IPS-20b (cell line): ENCODE measurements at regions not wholly inside any gene's neighbourhood (a gene's known extent, or its start where the extent isn't known, plus 50 kb on each side); places are given as distances from the start of the nearest gene placed in this dataset.
"Not testable (repeated sequence)": the region's sequence is repeated elsewhere in the genome, so short reads cannot be mapped to it uniquely, and the experiment has no call there.

ENCODE experiments used
- H3K27ac ChIP-seq: one replicate; pipeline ENCODE4 v1.5.1; 2013; ENCODE audit warnings: low read length
- H3K27me3 ChIP-seq: 2 replicates; pipeline ENCODE4 v1.6.1; 2013; ENCODE audit warnings: mild to moderate bottlenecking, low read length, inconsistent platforms; ENCODE audit not compliant: insufficient read depth
- H3K36me3 ChIP-seq: 2 replicates; pipeline ENCODE4 v1.6.1; 2013; ENCODE audit warnings: low read depth, mild to moderate bottlenecking, inconsistent platforms, low read length, moderate library complexity; ENCODE audit not compliant: insufficient read depth
- H3K4me1 ChIP-seq: 2 replicates; pipeline ENCODE4 v1.6.1; 2013; ENCODE audit warnings: mild to moderate bottlenecking, control low read depth, inconsistent platforms, low read length, moderate library complexity; ENCODE audit not compliant: insufficient read depth
- H3K4me3 ChIP-seq: 2 replicates; pipeline ENCODE4 v1.5.1; 2013; ENCODE audit warnings: mild to moderate bottlenecking, low read length, inconsistent platforms
- H3K9ac ChIP-seq: 2 replicates; pipeline ENCODE4 v1.6.1; 2013; ENCODE audit warnings: low read depth, mild to moderate bottlenecking, inconsistent platforms, low read length, moderate library complexity
- H3K9me3 ChIP-seq: 2 replicates; pipeline ENCODE4 v1.6.1; 2013; ENCODE audit warnings: mild to moderate bottlenecking, low read depth, low read length, inconsistent platforms; ENCODE audit not compliant: insufficient read depth

DNA sequence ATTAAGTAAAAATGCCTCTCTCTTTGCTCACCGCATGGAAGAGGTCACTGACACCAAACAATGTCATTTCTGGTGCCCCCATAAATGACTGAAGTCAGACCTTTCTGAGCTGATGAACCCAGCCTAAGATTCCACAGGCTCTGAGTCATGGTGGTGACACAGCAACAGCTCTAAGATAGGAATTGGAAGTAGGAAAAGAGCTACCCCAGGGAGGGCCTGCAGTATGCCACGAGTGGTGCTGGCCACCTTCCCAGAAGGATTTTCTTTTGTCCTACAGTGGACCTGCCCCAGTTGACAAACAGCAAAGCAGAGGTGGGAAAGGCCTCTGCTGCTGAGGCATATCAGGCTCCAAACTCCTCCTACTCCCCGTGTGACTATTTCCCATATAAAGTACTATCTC lies 208.1 kb downstream of the MINAR1 start:
- Histone ChIP-seq H3K4me1 (peaks cover 10% of the 10 kb centered on the region; the same call in 1 of the 2 replicates), H3K27me3 (no peaks in the 10 kb centered on the region), H3K9ac (no peak overlapping the region), H3K9me3 (no peaks in the 10 kb centered on the region), H3K27ac (no peak overlapping the region), H3K36me3 (no peaks in the 10 kb centered on the region), H3K4me3 (no peak overlapping the region)

DNA sequence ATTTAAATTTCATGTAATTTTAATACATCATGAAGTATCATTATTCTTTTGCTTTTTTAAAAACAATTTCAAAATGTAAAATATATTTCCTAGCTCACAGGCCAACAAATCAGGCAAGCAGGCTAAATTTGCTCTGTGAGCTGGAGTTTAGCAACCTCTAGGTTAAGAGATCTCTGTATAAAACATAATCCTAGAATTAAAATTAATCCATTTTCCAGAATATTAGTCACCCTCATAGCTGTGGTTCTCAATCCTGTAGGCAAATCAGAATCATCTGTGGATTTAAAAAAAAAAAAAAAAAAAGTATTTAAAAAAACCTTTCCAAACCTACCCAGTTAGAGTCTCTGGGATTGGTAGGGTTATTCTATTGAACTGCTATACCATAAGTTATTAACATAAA lies 209.7 kb downstream of the MINAR1 start:
- Histone ChIP-seq H3K36me3 (no peaks in the 10 kb centered on the region), H3K9ac (no peak overlapping the region), H3K27me3 (no peaks in the 10 kb centered on the region), H3K9me3 (no peaks in the 10 kb centered on the region), H3K27ac (no peak overlapping the region), H3K4me1 (no peaks in the 10 kb centered on the region), H3K4me3 (no peak overlapping the region)

- H3K27ac ChIP-seq: no peak overlapping the region
- no peaks in the 10 kb centered on the region for H3K36me3 ChIP-seq
These were observed 211.3 kb downstream of the MINAR1 start for GRCh38 chr15:79643393-79643792.

DNA sequence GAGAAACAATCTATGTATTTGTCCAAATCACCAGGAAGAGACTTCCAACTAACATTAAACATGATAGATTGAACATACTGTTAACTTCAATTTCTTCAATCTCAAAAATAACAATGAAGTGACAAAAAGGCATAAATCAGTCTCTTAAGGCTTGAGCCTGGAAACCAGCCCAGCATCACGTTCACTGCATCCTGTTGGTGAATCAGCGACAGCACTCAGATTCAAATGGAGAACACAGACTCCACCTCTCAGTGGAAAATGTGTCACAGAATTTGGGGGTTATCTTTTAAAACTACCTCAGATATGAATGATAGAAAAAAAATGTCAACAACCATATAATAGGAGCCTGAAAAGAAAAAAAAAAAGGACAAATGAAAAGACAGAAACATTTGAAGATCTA lies 212.0 kb downstream of the MINAR1 start:
- Histone ChIP-seq H3K4me1 (no peaks in the 10 kb centered on the region), H3K27ac (no peak overlapping the region), H3K4me3 (no peak overlapping the region), H3K9ac (no peak overlapping the region), H3K27me3 (no peaks in the 10 kb centered on the region), H3K36me3 (no peaks in the 10 kb centered on the region), H3K9me3 (no peaks in the 10 kb centered on the region)

More at GRCh38 chr15:79643393-79643792, 211.3 kb downstream of the MINAR1 start:
- H3K27me3 ChIP-seq: no peaks in the 10 kb centered on the region
- H3K4me3 ChIP-seq: no peak overlapping the region
- H3K4me1 ChIP-seq: no peaks in the 10 kb centered on the region
- H3K9ac ChIP-seq: no peak overlapping the region
- H3K9me3 ChIP-seq: no peaks in the 10 kb centered on the region

DNA sequence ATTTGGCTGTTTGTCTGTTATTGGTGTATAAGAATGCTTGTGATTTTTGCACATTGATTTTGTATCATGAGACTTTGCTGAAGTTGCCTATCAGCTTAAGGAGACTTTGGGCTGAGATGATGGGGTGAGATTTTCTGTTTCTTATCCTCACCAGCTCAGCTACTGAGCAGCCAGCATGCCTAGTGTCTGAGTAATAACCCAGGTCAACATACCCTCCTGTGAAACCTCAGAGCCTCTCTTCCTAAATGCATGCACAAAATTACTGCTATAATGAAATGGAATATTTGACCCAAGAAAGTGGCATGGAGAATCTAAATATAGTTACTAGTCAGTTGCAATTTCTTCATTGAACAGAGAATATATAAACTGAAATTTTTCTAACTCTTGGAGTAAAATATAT lies 220.8 kb downstream of the MINAR1 start:
- not testable (repeated sequence) for H3K36me3 ChIP-seq, H3K4me3 ChIP-seq, H3K27ac ChIP-seq, H3K9me3 ChIP-seq, H3K9ac ChIP-seq, H3K27me3 ChIP-seq, H3K4me1 ChIP-seq

GRCh38 chr15:79653533-79653932 lies 221.4 kb downstream of the MINAR1 start:
- Histone ChIP-seq H3K27me3 (no peaks in the 10 kb centered on the region), H3K9ac (no peak overlapping the region), H3K4me1 (no peaks in the 10 kb centered on the region), H3K27ac (no peak overlapping the region), H3K4me3 (no peak overlapping the region), H3K9me3 (no peaks in the 10 kb centered on the region), H3K36me3 (no peaks in the 10 kb centered on the region)

DNA sequence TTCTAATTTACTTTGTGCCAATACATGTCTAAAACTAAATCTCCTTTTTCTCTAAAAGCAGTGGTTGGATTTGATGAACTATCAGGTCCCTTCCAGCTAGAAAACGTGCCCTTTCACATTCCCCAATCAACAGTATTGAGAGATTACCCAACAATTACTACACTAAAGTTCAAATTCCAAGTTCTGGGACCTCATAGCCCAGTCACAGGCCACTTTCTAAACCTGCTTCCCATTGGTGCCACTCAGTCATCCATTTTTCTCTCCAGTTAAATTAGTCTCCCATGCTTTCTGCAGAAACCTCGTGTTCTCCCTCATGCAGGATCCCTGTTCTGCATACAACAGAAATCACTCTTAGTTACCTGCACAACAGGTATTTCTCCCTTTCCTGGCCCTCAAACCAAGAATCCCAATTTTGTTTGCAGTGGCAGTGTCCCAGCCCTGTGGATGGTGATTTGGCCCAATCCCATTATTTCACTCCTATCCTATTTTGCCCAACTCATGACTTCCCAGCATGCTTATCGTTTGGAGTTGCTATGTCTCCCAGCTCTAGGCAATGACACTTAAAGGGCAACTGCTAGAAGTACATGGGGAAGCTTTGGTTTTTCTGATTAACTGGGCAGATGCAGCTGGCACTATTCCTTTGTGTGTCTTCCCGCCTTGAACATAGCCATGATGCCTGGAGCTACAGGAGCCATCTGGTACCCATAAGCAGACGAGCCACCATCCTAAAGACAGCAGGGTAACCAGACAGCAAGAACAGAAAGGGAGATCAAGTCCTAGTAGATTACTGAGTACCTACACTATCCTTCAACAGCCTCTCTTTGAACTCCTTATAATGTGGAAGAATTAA lies 224.2 kb downstream of the MINAR1 start:
- no peaks in the 10 kb centered on the region for H3K4me1 ChIP-seq
- H3K27me3 ChIP-seq: no peaks in the 10 kb centered on the region
- no peak overlapping the region for H3K4me3 ChIP-seq
- H3K9ac ChIP-seq: no peak overlapping the region
- no peak overlapping the region for H3K27ac ChIP-seq
- H3K36me3 ChIP-seq: no peaks in the 10 kb centered on the region
- H3K9me3 ChIP-seq: no peaks in the 10 kb centered on the region

DNA sequence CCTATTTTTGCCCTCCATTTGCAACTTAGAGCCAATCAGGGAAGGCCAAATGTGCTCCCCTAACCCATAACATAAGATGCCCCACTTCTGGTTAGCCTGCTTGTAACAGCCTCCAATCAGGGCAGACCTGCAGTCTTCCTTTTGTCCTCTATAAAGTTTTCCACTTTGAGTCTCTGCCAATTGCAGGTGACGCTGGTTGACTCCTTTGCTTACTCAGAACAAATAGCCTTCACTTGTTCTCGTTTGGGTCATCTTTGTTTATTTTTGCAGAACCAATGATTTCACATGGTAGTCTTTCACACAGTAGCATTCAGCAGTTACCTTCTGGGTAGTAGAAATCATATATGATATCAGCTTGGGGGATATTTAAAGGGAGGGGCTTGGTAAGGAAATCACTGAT lies 225.6 kb downstream of the MINAR1 start:
- Histone ChIP-seq H3K9ac (no peak overlapping the region), H3K4me1 (no peaks in the 10 kb centered on the region), H3K27me3 (no peaks in the 10 kb centered on the region), H3K36me3 (no peaks in the 10 kb centered on the region), H3K27ac (no peak overlapping the region), H3K4me3 (no peak overlapping the region), H3K9me3 (no peaks in the 10 kb centered on the region)

GRCh38 chr15:79659691-79660090 lies 227.6 kb downstream of the MINAR1 start:
- H3K27ac ChIP-seq: no peak overlapping the region
- no peaks in the 10 kb centered on the region for H3K9me3 ChIP-seq
- H3K27me3 ChIP-seq: no peaks in the 10 kb centered on the region
- no peaks in the 10 kb centered on the region for H3K36me3 ChIP-seq
- no peaks in the 10 kb centered on the region for H3K4me1 ChIP-seq
- no peak overlapping the region for H3K4me3 ChIP-seq
- H3K9ac ChIP-seq: no peak overlapping the region

GRCh38 chr15:79661411-79661810 lies 229.3 kb downstream of the MINAR1 start:
- no peaks in the 10 kb centered on the region for H3K4me1 ChIP-seq
- no peaks in the 10 kb centered on the region for H3K9me3 ChIP-seq
- H3K27ac ChIP-seq: no peak overlapping the region
- H3K4me3 ChIP-seq: no peak overlapping the region
- H3K27me3 ChIP-seq: no peaks in the 10 kb centered on the region
- H3K36me3 ChIP-seq: no peaks in the 10 kb centered on the region
- no peak overlapping the region for H3K9ac ChIP-seq

- Histone ChIP-seq H3K27ac (no peak overlapping the region), H3K4me1 (peaks cover 15% of the 10 kb centered on the region; the same call in 1 of the 2 replicates), H3K27me3 (no peaks in the 10 kb centered on the region), H3K4me3 (peak overlapping the region; percentile 14; the same call in 1 of the 2 replicates), H3K9me3 (no peaks in the 10 kb centered on the region), H3K9ac (no peak overlapping the region), H3K36me3 (no peaks in the 10 kb centered on the region)
These were observed 223.2 kb downstream of the MTHFS start for GRCh38 chr15:79673416-79674123.

- peaks cover 15% of the 10 kb centered on the region; the same call in 1 of the 2 replicates for H3K4me1 ChIP-seq
- no peaks in the 10 kb centered on the region for H3K36me3 ChIP-seq
- no peak overlapping the region for H3K9ac ChIP-seq
- no peak overlapping the region for H3K4me3 ChIP-seq
- H3K27ac ChIP-seq: no peak overlapping the region
- no peaks in the 10 kb centered on the region for H3K27me3 ChIP-seq
- no peaks in the 10 kb centered on the region for H3K9me3 ChIP-seq
These were observed 222.7 kb downstream of the MTHFS start for GRCh38 chr15:79674124-79674465.
